ENCODE measurements at regions not wholly inside any gene's neighbourhood (a gene's known extent, or its start where the extent isn't known, plus 50 kb on each side); places are given as distances from the start of the nearest gene placed in this dataset.

GRCh38 chr13:83333614-83334388, 548.5 kb downstream of the SLITRK1 start:
- H3K27me3 ChIP-seq (ENCODE audit: control insufficient read depth in 3 of 3, insufficient read depth in 3 of 3, low read length in 3 of 3) = no peaks in the 10 kb centered on the region
- no peak overlapping the region for H3K4me3 ChIP-seq (ENCODE audit: low read length in 3 of 3)
- H3K27ac ChIP-seq (ENCODE audit: low read depth, low read length) = no peak overlapping the region
- H3K36me3 ChIP-seq (ENCODE audit: control insufficient read depth in 3 of 3, insufficient read depth in 3 of 3, low read length in 3 of 3) = no peaks in the 10 kb centered on the region
- no peaks in the 10 kb centered on the region for H3K9me3 ChIP-seq (ENCODE audit: control insufficient read depth in 3 of 3, low read length in 3 of 3)
- H3K9ac ChIP-seq (ENCODE audit: low read depth in 1 of 3, low read length in 3 of 3) = no peak overlapping the region
- H3K4me1 ChIP-seq (ENCODE audit: control insufficient read depth in 3 of 3, insufficient read depth in 3 of 3, low read length in 3 of 3) = no peaks in the 10 kb centered on the region

GRCh38 chr13:83332751-83333150, 549.5 kb downstream of the SLITRK1 start:
- no peaks in the 10 kb centered on the region for H3K27me3 ChIP-seq (ENCODE audit: control insufficient read depth in 3 of 3, insufficient read depth in 3 of 3, low read length in 3 of 3)
- H3K4me1 ChIP-seq (ENCODE audit: control insufficient read depth in 3 of 3, insufficient read depth in 3 of 3, low read length in 3 of 3) = no peaks in the 10 kb centered on the region
- no peaks in the 10 kb centered on the region for H3K9me3 ChIP-seq (ENCODE audit: control insufficient read depth in 3 of 3, low read length in 3 of 3)
- H3K4me3 ChIP-seq (ENCODE audit: low read length in 3 of 3) = no peak overlapping the region
- H3K9ac ChIP-seq (ENCODE audit: low read depth in 1 of 3, low read length in 3 of 3) = no peak overlapping the region
- no peaks in the 10 kb centered on the region for H3K36me3 ChIP-seq (ENCODE audit: control insufficient read depth in 3 of 3, insufficient read depth in 3 of 3, low read length in 3 of 3)
- H3K27ac ChIP-seq (ENCODE audit: low read depth, low read length) = no peak overlapping the region

- Histone ChIP-seq H3K4me1 (ENCODE audit: control insufficient read depth in 3 of 3, insufficient read depth in 3 of 3, low read length in 3 of 3) (no peaks in the 10 kb centered on the region), H3K27ac (ENCODE audit: low read depth, low read length) (no peak overlapping the region), H3K4me3 (ENCODE audit: low read length in 3 of 3) (no peak overlapping the region), H3K9ac (ENCODE audit: low read depth in 1 of 3, low read length in 3 of 3) (no peak overlapping the region), H3K9me3 (ENCODE audit: control insufficient read depth in 3 of 3, low read length in 3 of 3) (no peaks in the 10 kb centered on the region), H3K27me3 (ENCODE audit: control insufficient read depth in 3 of 3, insufficient read depth in 3 of 3, low read length in 3 of 3) (no peaks in the 10 kb centered on the region), H3K36me3 (ENCODE audit: control insufficient read depth in 3 of 3, insufficient read depth in 3 of 3, low read length in 3 of 3) (no peaks in the 10 kb centered on the region)
These were observed 555.2 kb downstream of the SLITRK1 start for GRCh38 chr13:83327091-83327490.

- Histone ChIP-seq H3K4me1 (ENCODE audit: control insufficient read depth in 3 of 3, insufficient read depth in 3 of 3, low read length in 3 of 3) (no peaks in the 10 kb centered on the region), H3K27ac (ENCODE audit: low read depth, low read length) (no peak overlapping the region), H3K9ac (ENCODE audit: low read depth in 1 of 3, low read length in 3 of 3) (no peak overlapping the region), H3K4me3 (ENCODE audit: low read length in 3 of 3) (no peak overlapping the region), H3K27me3 (ENCODE audit: control insufficient read depth in 3 of 3, insufficient read depth in 3 of 3, low read length in 3 of 3) (no peaks in the 10 kb centered on the region), H3K9me3 (ENCODE audit: control insufficient read depth in 3 of 3, low read length in 3 of 3) (no peaks in the 10 kb centered on the region), H3K36me3 (ENCODE audit: control insufficient read depth in 3 of 3, insufficient read depth in 3 of 3, low read length in 3 of 3) (no peaks in the 10 kb centered on the region)
These were observed 557.0 kb downstream of the SLITRK1 start for GRCh38 chr13:83325125-83325853.

GRCh38 chr13:83311886-83312577, 570.2 kb downstream of the SLITRK1 start:
- H3K9ac ChIP-seq (ENCODE audit: low read depth in 1 of 3, low read length in 3 of 3) = no peak overlapping the region
- no peaks in the 10 kb centered on the region for H3K9me3 ChIP-seq (ENCODE audit: control insufficient read depth in 3 of 3, low read length in 3 of 3)
- no peaks in the 10 kb centered on the region for H3K4me1 ChIP-seq (ENCODE audit: control insufficient read depth in 3 of 3, insufficient read depth in 3 of 3, low read length in 3 of 3)
- no peak overlapping the region for H3K4me3 ChIP-seq (ENCODE audit: low read length in 3 of 3)
- no peak overlapping the region for H3K27ac ChIP-seq (ENCODE audit: low read depth, low read length)
- H3K27me3 ChIP-seq (ENCODE audit: control insufficient read depth in 3 of 3, insufficient read depth in 3 of 3, low read length in 3 of 3) = no peaks in the 10 kb centered on the region
- no peaks in the 10 kb centered on the region for H3K36me3 ChIP-seq (ENCODE audit: control insufficient read depth in 3 of 3, insufficient read depth in 3 of 3, low read length in 3 of 3)

- H3K9me3 ChIP-seq (ENCODE audit: control insufficient read depth in 3 of 3, low read length in 3 of 3) = peaks cover 0 to 2% (median 0%) of the 10 kb centered on the region in 3 donors
- no peak overlapping the region for H3K9ac ChIP-seq (ENCODE audit: low read depth in 1 of 3, low read length in 3 of 3)
- H3K4me3 ChIP-seq (ENCODE audit: low read length in 3 of 3) = no peak overlapping the region
- no peaks in the 10 kb centered on the region for H3K4me1 ChIP-seq (ENCODE audit: control insufficient read depth in 3 of 3, insufficient read depth in 3 of 3, low read length in 3 of 3)
- no peaks in the 10 kb centered on the region for H3K27me3 ChIP-seq (ENCODE audit: control insufficient read depth in 3 of 3, insufficient read depth in 3 of 3, low read length in 3 of 3)
- H3K36me3 ChIP-seq (ENCODE audit: control insufficient read depth in 3 of 3, insufficient read depth in 3 of 3, low read length in 3 of 3) = no peaks in the 10 kb centered on the region
- H3K27ac ChIP-seq (ENCODE audit: low read depth, low read length) = no peak overlapping the region
These were observed 583.7 kb downstream of the SLITRK1 start for GRCh38 chr13:83298617-83299016.

- Histone ChIP-seq H3K9ac (ENCODE audit: low read depth in 1 of 3, low read length in 3 of 3) (no peak overlapping the region), H3K4me3 (ENCODE audit: low read length in 3 of 3) (no peak overlapping the region), H3K9me3 (ENCODE audit: control insufficient read depth in 3 of 3, low read length in 3 of 3) (peaks cover 0 to 2% (median 0%) of the 10 kb centered on the region in 3 donors), H3K27me3 (ENCODE audit: control insufficient read depth in 3 of 3, insufficient read depth in 3 of 3, low read length in 3 of 3) (no peaks in the 10 kb centered on the region), H3K4me1 (ENCODE audit: control insufficient read depth in 3 of 3, insufficient read depth in 3 of 3, low read length in 3 of 3) (no peaks in the 10 kb centered on the region), H3K27ac (ENCODE audit: low read depth, low read length) (no peak overlapping the region), H3K36me3 (ENCODE audit: control insufficient read depth in 3 of 3, insufficient read depth in 3 of 3, low read length in 3 of 3) (no peaks in the 10 kb centered on the region)
These were observed 584.5 kb downstream of the SLITRK1 start for GRCh38 chr13:83297586-83298290.

- no peak overlapping the region for H3K9ac ChIP-seq (ENCODE audit: low read depth in 1 of 3, low read length in 3 of 3)
- H3K4me1 ChIP-seq (ENCODE audit: control insufficient read depth in 3 of 3, insufficient read depth in 3 of 3, low read length in 3 of 3) = no peaks in the 10 kb centered on the region
- peaks cover 0 to 2% (median 0%) of the 10 kb centered on the region in 3 donors for H3K9me3 ChIP-seq (ENCODE audit: control insufficient read depth in 3 of 3, low read length in 3 of 3)
- no peaks in the 10 kb centered on the region for H3K36me3 ChIP-seq (ENCODE audit: control insufficient read depth in 3 of 3, insufficient read depth in 3 of 3, low read length in 3 of 3)
- H3K4me3 ChIP-seq (ENCODE audit: low read length in 3 of 3) = no peak overlapping the region
- H3K27me3 ChIP-seq (ENCODE audit: control insufficient read depth in 3 of 3, insufficient read depth in 3 of 3, low read length in 3 of 3) = no peaks in the 10 kb centered on the region
- H3K27ac ChIP-seq (ENCODE audit: low read depth, low read length) = no peak overlapping the region
These were observed 586.6 kb downstream of the SLITRK1 start for GRCh38 chr13:83295686-83296085.

- no peak overlapping the region for H3K27ac ChIP-seq (ENCODE audit: low read depth, low read length)
- no peaks in the 10 kb centered on the region for H3K36me3 ChIP-seq (ENCODE audit: control insufficient read depth in 3 of 3, insufficient read depth in 3 of 3, low read length in 3 of 3)
- H3K4me3 ChIP-seq (ENCODE audit: low read length in 3 of 3) = no peak overlapping the region
- no peak overlapping the region for H3K9ac ChIP-seq (ENCODE audit: low read depth in 1 of 3, low read length in 3 of 3)
- H3K9me3 ChIP-seq (ENCODE audit: control insufficient read depth in 3 of 3, low read length in 3 of 3) = no peaks in the 10 kb centered on the region
- no peaks in the 10 kb centered on the region for H3K4me1 ChIP-seq (ENCODE audit: control insufficient read depth in 3 of 3, insufficient read depth in 3 of 3, low read length in 3 of 3)
- H3K27me3 ChIP-seq (ENCODE audit: control insufficient read depth in 3 of 3, insufficient read depth in 3 of 3, low read length in 3 of 3) = no peaks in the 10 kb centered on the region
These were observed 595.5 kb downstream of the SLITRK1 start for GRCh38 chr13:83286737-83287136.
